ENCODE measurements at regions not wholly inside any gene's neighbourhood (a gene's known extent, or its start where the extent isn't known, plus 50 kb on each side); places are given as distances from the start of the nearest gene placed in this dataset.
A peak's percentile ranks its signal among the peaks of the same experiment; 100 is the strongest.

DNA sequence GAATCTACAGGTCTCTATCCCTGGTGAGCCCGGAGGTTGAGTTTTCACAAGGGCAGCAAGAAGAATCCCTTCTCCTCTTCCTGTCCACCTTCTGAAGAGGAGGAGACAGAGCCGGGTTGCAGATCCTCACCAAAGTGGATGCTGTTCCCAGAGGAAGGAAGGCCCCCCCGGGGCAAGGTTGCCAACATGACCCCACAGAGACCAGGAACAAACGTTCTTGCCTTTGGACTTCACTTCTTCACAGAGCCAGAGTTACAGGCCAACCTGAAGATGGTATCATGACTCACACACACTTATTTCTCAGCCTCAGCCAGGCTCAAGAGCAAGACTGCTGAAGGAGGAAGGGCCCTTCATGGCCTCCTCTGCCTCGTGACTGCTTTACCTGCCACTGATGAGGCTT, 384.3 kb downstream of the CD83 start:
- H3K36me3 ChIP-seq = no peaks in the 10 kb centered on the region
- TF ChIP-seq, protein P1, sequence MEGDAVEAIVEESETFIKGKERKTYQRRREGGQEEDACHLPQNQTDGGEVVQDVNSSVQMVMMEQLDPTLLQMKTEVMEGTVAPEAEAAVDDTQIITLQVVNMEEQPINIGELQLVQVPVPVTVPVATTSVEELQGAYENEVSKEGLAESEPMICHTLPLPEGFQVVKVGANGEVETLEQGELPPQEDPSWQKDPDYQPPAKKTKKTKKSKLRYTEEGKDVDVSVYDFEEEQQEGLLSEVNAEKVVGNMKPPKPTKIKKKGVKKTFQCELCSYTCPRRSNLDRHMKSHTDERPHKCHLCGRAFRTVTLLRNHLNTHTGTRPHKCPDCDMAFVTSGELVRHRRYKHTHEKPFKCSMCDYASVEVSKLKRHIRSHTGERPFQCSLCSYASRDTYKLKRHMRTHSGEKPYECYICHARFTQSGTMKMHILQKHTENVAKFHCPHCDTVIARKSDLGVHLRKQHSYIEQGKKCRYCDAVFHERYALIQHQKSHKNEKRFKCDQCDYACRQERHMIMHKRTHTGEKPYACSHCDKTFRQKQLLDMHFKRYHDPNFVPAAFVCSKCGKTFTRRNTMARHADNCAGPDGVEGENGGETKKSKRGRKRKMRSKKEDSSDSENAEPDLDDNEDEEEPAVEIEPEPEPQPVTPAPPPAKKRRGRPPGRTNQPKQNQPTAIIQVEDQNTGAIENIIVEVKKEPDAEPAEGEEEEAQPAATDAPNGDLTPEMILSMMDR (IDR thresholded peaks at IDR 0.05) = no peak
- H3K27me3 ChIP-seq = no peaks in the 10 kb centered on the region
- H3K27ac ChIP-seq = no peak overlapping the region
- H3K4me1 ChIP-seq = no peaks in the 10 kb centered on the region
- H3K9me3 ChIP-seq = no peaks in the 10 kb centered on the region
- intact Hi-C loops (cut with DNase I) = no loop called here
- DNase-seq (ENCODE audit: low spot score in 2 of 2) = no peak
- H3K4me3 ChIP-seq = no peak overlapping the region

DNA sequence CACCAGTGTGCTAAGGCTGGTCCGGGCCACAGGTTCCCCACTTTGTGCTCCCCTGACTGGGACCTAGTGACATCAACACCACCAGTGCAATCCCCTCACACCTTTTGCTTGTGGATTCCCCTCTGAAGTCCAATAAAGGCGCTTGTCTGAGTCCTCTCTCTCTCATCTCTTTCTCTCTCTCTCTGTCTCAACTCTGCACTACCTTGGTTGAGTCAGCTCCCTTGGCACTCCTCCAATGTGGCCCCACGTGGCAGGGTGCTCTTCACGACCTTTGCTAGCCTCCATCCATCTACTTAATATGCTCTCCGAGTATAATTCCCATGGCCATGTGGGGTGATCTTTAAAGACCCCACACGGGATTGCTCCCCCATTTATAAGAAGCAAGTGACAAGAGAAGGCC, 385.0 kb downstream of the CD83 start:
- TF ChIP-seq, protein P1 (IDR thresholded peaks at IDR 0.05) = no peak
- Histone ChIP-seq H3K27ac (no peak overlapping the region), H3K27me3 (no peaks in the 10 kb centered on the region), H3K4me1 (no peaks in the 10 kb centered on the region), H3K4me3 (no peak overlapping the region), H3K36me3 (no peaks in the 10 kb centered on the region), H3K9me3 (no peaks in the 10 kb centered on the region)
- no peak for DNase-seq (ENCODE audit: low spot score in 2 of 2)
- intact Hi-C loops (cut with DNase I) = no loop called here

DNA sequence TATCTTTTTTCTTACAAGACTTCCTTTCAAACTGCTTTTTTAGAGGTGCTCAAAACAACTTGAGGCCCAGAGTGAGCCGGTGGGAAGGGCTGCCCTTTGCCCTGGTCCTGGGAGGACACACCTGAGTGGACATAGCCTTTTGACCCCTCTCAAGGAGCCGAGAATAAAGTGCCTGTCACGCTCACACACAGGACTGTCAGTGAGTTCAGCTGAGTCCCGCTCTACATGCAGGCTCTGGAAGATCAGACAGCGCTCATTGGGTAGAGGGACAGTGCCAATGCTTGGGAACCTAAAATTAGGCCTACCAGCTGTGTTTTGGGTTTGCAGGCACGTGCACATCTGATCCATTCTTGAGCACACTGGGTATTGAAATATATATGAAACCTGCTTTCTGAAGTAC, 387.8 kb downstream of the CD83 start:
- Histone ChIP-seq H3K4me3 (no peak overlapping the region), H3K27me3 (no peaks in the 10 kb centered on the region), H3K27ac (no peak overlapping the region), H3K4me1 (no peaks in the 10 kb centered on the region), H3K9me3 (no peaks in the 10 kb centered on the region), H3K36me3 (no peaks in the 10 kb centered on the region)
- TF ChIP-seq, protein P1 (IDR thresholded peaks at IDR 0.05) = no peak
- DNase-seq (ENCODE audit: low spot score in 2 of 2) = no peak
- intact Hi-C loops (cut with DNase I) = no loop called here

DNA sequence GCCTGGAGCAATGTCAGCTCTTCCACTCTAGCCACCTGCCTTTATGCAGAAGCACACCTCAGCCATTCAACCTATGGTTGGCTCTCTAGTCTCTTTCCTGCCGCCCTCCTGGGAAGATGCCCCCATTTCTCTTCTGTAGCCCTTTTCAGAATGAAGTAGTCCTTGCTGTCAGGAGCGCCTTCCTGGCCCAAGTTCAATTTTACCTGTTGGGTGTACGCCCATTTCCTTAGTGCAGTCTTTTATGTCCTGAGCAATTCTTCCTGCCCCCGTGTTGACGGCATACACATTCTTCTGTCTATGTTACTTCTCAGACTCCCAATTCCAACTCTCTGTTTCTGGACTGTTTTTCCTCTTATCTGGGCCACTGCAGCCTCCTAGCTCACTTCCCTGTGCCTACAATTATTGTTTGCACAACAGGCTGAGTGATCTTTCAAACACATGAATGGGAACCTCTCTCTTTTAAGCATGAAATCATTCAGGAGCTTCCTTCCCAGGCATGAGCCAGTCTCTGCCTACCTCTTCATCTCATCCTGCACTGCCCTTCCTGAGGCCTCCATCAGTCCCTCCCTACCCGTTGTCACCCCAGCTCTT, 389.2 kb downstream of the CD83 start:
- H3K27ac ChIP-seq = no peak overlapping the region
- H3K27me3 ChIP-seq = no peaks in the 10 kb centered on the region
- no peaks in the 10 kb centered on the region for H3K36me3 ChIP-seq
- no peaks in the 10 kb centered on the region for H3K9me3 ChIP-seq
- H3K4me3 ChIP-seq = no peak overlapping the region
- H3K4me1 ChIP-seq = no peaks in the 10 kb centered on the region
- no peak for DNase-seq (ENCODE audit: low spot score in 2 of 2)
- intact Hi-C loops (cut with DNase I) = no loop called here
- TF ChIP-seq, protein P1 (IDR thresholded peaks at IDR 0.05) = no peak

DNA sequence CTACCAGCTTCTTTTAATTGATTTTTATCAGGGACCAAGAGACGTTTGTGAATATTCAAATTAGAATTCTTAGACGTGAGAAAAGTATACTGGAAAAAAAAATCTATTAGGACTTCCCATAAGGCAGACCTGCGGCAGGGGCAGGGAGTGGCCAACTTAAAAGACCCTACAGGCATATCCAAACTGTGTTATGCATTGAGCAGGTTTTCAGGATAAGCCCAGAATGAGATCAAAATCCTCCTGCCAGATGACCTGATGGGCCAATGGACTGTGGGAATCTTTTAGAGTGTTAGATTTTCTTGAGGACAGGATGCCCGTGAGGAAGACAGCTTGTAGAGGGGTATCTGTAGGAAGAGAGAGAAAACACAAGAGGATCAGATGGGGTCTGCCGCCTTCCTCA, 391.5 kb downstream of the CD83 start:
- H3K36me3 ChIP-seq = no peaks in the 10 kb centered on the region
- no peak overlapping the region for H3K27ac ChIP-seq
- H3K27me3 ChIP-seq = no peaks in the 10 kb centered on the region
- intact Hi-C loops (cut with DNase I) = no loop called here
- H3K9me3 ChIP-seq = no peaks in the 10 kb centered on the region
- H3K4me3 ChIP-seq = no peak overlapping the region
- TF ChIP-seq, protein P1 (IDR thresholded peaks at IDR 0.05) = no peak
- H3K4me1 ChIP-seq = no peaks in the 10 kb centered on the region
- no peak for DNase-seq (ENCODE audit: low spot score in 2 of 2)

DNA sequence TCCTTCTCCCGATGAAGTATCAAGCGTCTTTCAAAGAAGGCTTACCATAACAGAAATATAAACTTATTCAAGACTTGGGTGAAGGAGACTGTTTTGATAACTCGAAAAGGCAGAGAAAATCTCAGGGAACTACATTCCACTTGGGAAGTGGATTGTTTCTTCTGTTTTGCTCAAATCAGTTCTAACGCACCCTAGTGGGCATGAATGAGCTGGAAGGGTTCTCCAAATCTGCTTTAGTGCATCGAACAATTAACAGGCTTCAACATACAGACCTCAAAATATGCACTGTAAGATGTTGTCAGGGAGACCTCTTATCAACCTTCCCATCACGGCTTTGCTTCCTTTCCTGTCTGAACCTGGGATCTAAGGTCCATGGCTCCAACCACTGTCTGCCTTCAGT, 392.5 kb downstream of the CD83 start:
- intact Hi-C loops (cut with DNase I) = loop anchor here (10.0 kb wide), 1 partner anchor 295 kb away; no protein-coding TSS in a partner anchor
- no peak for DNase-seq (ENCODE audit: low spot score in 2 of 2)
- TF ChIP-seq, protein P1 (IDR thresholded peaks at IDR 0.05) = peak in 1 of 3 experiments; percentile 6
- no peaks in the 10 kb centered on the region for H3K36me3 ChIP-seq
- H3K4me3 ChIP-seq = no peak overlapping the region
- no peaks in the 10 kb centered on the region for H3K9me3 ChIP-seq
- no peaks in the 10 kb centered on the region for H3K4me1 ChIP-seq
- no peaks in the 10 kb centered on the region for H3K27me3 ChIP-seq
- no peak overlapping the region for H3K27ac ChIP-seq
